ENCODE measurements at regions not wholly inside any gene's neighbourhood (a gene's known extent, or its start where the extent isn't known, plus 50 kb on each side); places are given as distances from the start of the nearest gene placed in this dataset.

GRCh38 chr18:41754332-41754731, 200.7 kb upstream of the PIK3C3 start:
- DNase-seq (ENCODE audit: low read depth) = no peak
- no peak overlapping the region for H3K4me3 ChIP-seq (ENCODE audit: control insufficient read depth, low read depth, low read length)
- TF ChIP-seq CTCF (conservative IDR thresholded peaks at IDR 0.05; ENCODE audit: control insufficient read depth, insufficient read depth, low read depth, low read length) = no peak

- TF ChIP-seq CTCF (conservative IDR thresholded peaks at IDR 0.05; ENCODE audit: control insufficient read depth, insufficient read depth, low read depth, low read length) = no peak
- DNase-seq (ENCODE audit: low read depth) = peak; percentile 21
- no peak overlapping the region for H3K4me3 ChIP-seq (ENCODE audit: control insufficient read depth, low read depth, low read length)
Observed at GRCh38 chr18:41753826-41754225, 201.2 kb upstream of the PIK3C3 start.

GRCh38 chr18:41752826-41753225, 202.2 kb upstream of the PIK3C3 start:
- TF ChIP-seq CTCF (conservative IDR thresholded peaks at IDR 0.05; ENCODE audit: control insufficient read depth, insufficient read depth, low read depth, low read length) = no peak
- H3K4me3 ChIP-seq (ENCODE audit: control insufficient read depth, low read depth, low read length) = no peak overlapping the region
- no peak for DNase-seq (ENCODE audit: low read depth)

GRCh38 chr18:41751652-41752051, 203.4 kb upstream of the PIK3C3 start:
- TF ChIP-seq CTCF (conservative IDR thresholded peaks at IDR 0.05; ENCODE audit: control insufficient read depth, insufficient read depth, low read depth, low read length) = no peak
- no peak for DNase-seq (ENCODE audit: low read depth)
- no peak overlapping the region for H3K4me3 ChIP-seq (ENCODE audit: control insufficient read depth, low read depth, low read length)

- TF ChIP-seq CTCF (conservative IDR thresholded peaks at IDR 0.05; ENCODE audit: control insufficient read depth, insufficient read depth, low read depth, low read length) = no peak
- DNase-seq (ENCODE audit: low read depth) = no peak
- H3K4me3 ChIP-seq (ENCODE audit: control insufficient read depth, low read depth, low read length) = no peak overlapping the region
Observed at GRCh38 chr18:41751161-41751560, 203.9 kb upstream of the PIK3C3 start.

- TF ChIP-seq CTCF (conservative IDR thresholded peaks at IDR 0.05; ENCODE audit: control insufficient read depth, insufficient read depth, low read depth, low read length) = no peak
- DNase-seq (ENCODE audit: low read depth) = no peak
- no peak overlapping the region for H3K4me3 ChIP-seq (ENCODE audit: control insufficient read depth, low read depth, low read length)
Observed at GRCh38 chr18:41747723-41748242, 207.3 kb upstream of the PIK3C3 start.

All from fibroblast of mammary gland (primary cell).